ENCODE measurements at regions not wholly inside any gene's neighbourhood (a gene's known extent, or its start where the extent isn't known, plus 50 kb on each side); places are given as distances from the start of the nearest gene placed in this dataset.
"Not testable (repeated sequence)": the region's sequence is repeated elsewhere in the genome, so short reads cannot be mapped to it uniquely, and the experiment has no call there.

GRCh38 chr3:82584861-82585260, 823.4 kb upstream of the GBE1 start:
- TF ChIP-seq POLR2A, CTCF (IDR thresholded peaks at IDR 0.05): not testable (repeated sequence)
